ENCODE measurements at regions not wholly inside any gene's neighbourhood (a gene's known extent, or its start where the extent isn't known, plus 50 kb on each side); places are given as distances from the start of the nearest gene placed in this dataset.

GRCh38 chr2:4976407-4976806 lies 715.8 kb upstream of the SOX11 start:
- no peaks in the 10 kb centered on the region for H3K9me3 ChIP-seq (ENCODE audit: insufficient read depth, low read length)
- no peak overlapping the region for H2AFZ ChIP-seq (ENCODE audit: low read depth, low read length, severe bottlenecking)
- no peak for TF ChIP-seq EZH2phosphoT487 (conservative IDR thresholded peaks at IDR 0.05; ENCODE audit: low read length)
- TF ChIP-seq CTCF (IDR thresholded peaks at IDR 0.05; ENCODE audit: insufficient read depth, low read length, poor library complexity, severe bottlenecking), result no peak
- H3K9me2 ChIP-seq (replicated peaks; ENCODE audit: insufficient read depth, low read length), result no peaks in the 10 kb centered on the region
- no peak overlapping the region for H3K27ac ChIP-seq (ENCODE audit: low read depth, low read length)
- no peaks in the 10 kb centered on the region for H4K20me1 ChIP-seq (ENCODE audit: low read depth, low read length)
- H3K79me2 ChIP-seq (ENCODE audit: insufficient read depth, low read length), result no peaks in the 10 kb centered on the region
- no peaks in the 10 kb centered on the region for H3K27me3 ChIP-seq (ENCODE audit: low read length)
- H3K9ac ChIP-seq (ENCODE audit: low read length), result no peak overlapping the region
- H3F3A ChIP-seq (ENCODE audit: insufficient read depth), result no peaks in the 10 kb centered on the region
- H3K4me3 ChIP-seq (ENCODE audit: insufficient read depth, low read length, poor library complexity, severe bottlenecking), result no peak overlapping the region
- H3K36me3 ChIP-seq (ENCODE audit: low read length), result no peaks in the 10 kb centered on the region
- H3K4me2 ChIP-seq (ENCODE audit: low read depth, low read length, poor library complexity, severe bottlenecking), result no peak overlapping the region

GRCh38 chr2:4979111-4979510 lies 713.1 kb upstream of the SOX11 start:
- Histone ChIP-seq H3K27me3 (ENCODE audit: low read length) (no peaks in the 10 kb centered on the region), H3K79me2 (ENCODE audit: insufficient read depth, low read length) (no peaks in the 10 kb centered on the region), H3K9me3 (ENCODE audit: insufficient read depth, low read length) (no peaks in the 10 kb centered on the region), H4K20me1 (ENCODE audit: low read depth, low read length) (no peaks in the 10 kb centered on the region), H3K4me3 (ENCODE audit: insufficient read depth, low read length, poor library complexity, severe bottlenecking) (no peak overlapping the region), H3K36me3 (ENCODE audit: low read length) (no peaks in the 10 kb centered on the region), H3F3A (ENCODE audit: insufficient read depth) (no peaks in the 10 kb centered on the region), H2AFZ (ENCODE audit: low read depth, low read length, severe bottlenecking) (no peak overlapping the region), H3K9ac (ENCODE audit: low read length) (no peak overlapping the region), H3K9me2 (replicated peaks; ENCODE audit: insufficient read depth, low read length) (no peaks in the 10 kb centered on the region), H3K4me2 (ENCODE audit: low read depth, low read length, poor library complexity, severe bottlenecking) (no peak overlapping the region), H3K27ac (ENCODE audit: low read depth, low read length) (no peak overlapping the region)
- no peak for TF ChIP-seq CTCF (IDR thresholded peaks at IDR 0.05; ENCODE audit: insufficient read depth, low read length, poor library complexity, severe bottlenecking)
- no peak for TF ChIP-seq EZH2phosphoT487 (conservative IDR thresholded peaks at IDR 0.05; ENCODE audit: low read length)

GRCh38 chr2:4980995-4981394 lies 711.2 kb upstream of the SOX11 start:
- Histone ChIP-seq H3K9me2 (replicated peaks; ENCODE audit: insufficient read depth, low read length) (no peaks in the 10 kb centered on the region), H3K36me3 (ENCODE audit: low read length) (no peaks in the 10 kb centered on the region), H3K9ac (ENCODE audit: low read length) (no peak overlapping the region), H3K27me3 (ENCODE audit: low read length) (no peaks in the 10 kb centered on the region), H3K4me3 (ENCODE audit: insufficient read depth, low read length, poor library complexity, severe bottlenecking) (no peak overlapping the region), H3K4me2 (ENCODE audit: low read depth, low read length, poor library complexity, severe bottlenecking) (no peak overlapping the region), H3F3A (ENCODE audit: insufficient read depth) (no peaks in the 10 kb centered on the region), H4K20me1 (ENCODE audit: low read depth, low read length) (no peaks in the 10 kb centered on the region), H2AFZ (ENCODE audit: low read depth, low read length, severe bottlenecking) (no peak overlapping the region), H3K27ac (ENCODE audit: low read depth, low read length) (no peak overlapping the region), H3K79me2 (ENCODE audit: insufficient read depth, low read length) (no peaks in the 10 kb centered on the region), H3K9me3 (ENCODE audit: insufficient read depth, low read length) (no peaks in the 10 kb centered on the region)
- TF ChIP-seq EZH2phosphoT487 (conservative IDR thresholded peaks at IDR 0.05; ENCODE audit: low read length) (no peak), CTCF (IDR thresholded peaks at IDR 0.05; ENCODE audit: insufficient read depth, low read length, poor library complexity, severe bottlenecking) (no peak)
